HG03460 (cell line): ENCODE measurements at regions not wholly inside any gene's neighbourhood (a gene's known extent, or its start where the extent isn't known, plus 50 kb on each side); places are given as distances from the start of the nearest gene placed in this dataset.

Experiments used
- ATAC-seq: cut with Tn5 transposase; IDR thresholded peaks from one replicate; pipeline ENCODE4 v1.9.1; 2021; ENCODE audit not compliant: unreplicated experiment

DNA sequence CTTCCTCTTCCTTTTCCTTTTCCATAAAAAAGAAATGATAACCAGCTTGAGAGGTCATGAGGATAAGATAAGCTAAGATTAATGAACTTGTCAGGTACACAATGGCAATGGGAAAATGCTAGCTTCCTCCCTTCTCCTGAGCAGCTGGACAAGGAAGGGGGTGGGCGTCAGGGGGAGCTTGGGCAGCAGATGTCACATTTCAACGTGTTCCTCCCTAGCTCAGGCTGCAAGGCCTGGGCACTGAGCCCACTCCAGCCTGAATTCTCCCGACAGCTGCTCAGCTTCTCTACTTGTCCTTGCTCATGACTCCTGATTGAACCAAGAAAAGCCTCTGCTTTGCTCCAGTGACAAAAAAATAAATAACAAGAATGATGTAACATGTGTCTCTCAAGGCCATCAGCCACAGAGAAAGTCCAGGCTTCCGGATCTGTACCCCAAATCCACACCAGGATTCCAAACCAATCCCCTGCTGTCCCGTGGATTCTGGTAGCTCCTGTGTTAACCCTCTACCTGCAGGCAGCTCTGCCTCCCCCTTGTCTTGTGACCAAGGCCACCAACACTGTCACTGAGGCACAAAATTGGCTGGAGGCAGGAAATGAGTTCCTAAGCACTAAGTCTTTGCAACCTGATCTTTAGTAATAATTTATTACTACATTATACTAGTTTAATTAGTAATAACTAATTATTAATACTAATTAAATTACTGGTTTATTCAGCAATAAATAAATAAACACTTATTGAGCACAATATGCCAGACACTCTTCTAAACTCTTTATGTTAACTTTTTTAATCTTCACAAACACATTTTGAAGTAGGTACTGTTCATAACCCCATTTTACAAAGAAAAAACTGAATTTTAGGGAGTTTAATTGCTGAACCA, 146.5 kb downstream of the CCDC34 start:
- no peak for ATAC-seq

DNA sequence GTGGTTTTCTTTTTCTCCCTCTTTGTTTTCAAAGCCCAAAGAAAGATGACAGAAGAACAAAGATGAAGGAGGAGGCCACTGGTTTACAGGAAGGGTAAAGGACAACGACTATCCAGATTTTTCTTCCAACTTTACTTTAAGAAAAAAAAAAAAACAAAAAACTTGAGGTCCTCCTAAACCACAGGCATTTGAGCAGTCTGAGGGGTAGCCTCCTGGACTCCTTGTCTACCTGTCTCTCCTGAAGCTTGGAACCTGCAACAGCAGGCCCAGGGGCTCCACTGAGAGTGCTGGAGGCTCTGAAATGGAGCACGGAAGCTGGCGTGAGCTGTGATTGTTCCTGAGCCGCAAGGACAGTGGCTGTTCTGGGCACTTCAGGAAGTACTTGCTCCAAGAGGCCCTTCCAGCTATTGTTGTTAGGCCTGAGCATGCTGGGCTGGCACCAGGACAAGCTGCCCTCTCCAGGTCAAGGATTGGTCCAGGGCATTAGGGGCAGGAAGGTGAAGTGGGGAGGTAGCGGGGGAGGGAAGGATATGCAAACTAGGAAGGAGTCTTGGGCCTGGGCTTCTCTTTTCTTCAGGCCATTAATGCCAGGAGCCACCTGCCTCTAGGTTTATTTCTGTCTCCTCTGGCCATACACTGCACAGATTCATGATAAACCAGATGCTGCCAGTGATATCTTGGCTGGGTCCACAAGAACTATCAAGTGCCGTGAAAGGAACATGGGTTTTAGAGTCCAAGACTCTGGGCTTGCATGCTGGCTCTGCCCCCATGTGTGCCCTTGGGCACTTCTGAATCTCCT, 147.3 kb downstream of the CCDC34 start:
- ATAC-seq = no peak

DNA sequence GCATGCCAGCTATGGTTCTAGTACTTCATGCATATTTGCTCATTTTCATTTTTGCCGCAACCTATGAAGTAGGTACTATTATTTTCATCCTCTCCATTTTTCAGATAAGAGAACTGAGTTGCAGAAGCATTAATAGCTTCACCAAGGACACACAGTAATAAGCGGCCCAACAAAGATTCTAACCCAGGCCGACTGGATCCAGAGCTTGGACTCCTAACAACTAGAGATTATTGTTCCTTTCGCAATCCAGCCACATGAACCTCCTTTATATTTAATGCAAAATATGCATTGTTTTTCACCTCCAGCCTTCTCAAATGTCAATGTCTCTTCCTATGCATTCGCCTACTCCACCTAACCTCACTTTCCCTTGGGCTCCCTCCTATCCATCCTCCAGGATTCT, 148.3 kb downstream of the CCDC34 start:
- ATAC-seq = no peak

DNA sequence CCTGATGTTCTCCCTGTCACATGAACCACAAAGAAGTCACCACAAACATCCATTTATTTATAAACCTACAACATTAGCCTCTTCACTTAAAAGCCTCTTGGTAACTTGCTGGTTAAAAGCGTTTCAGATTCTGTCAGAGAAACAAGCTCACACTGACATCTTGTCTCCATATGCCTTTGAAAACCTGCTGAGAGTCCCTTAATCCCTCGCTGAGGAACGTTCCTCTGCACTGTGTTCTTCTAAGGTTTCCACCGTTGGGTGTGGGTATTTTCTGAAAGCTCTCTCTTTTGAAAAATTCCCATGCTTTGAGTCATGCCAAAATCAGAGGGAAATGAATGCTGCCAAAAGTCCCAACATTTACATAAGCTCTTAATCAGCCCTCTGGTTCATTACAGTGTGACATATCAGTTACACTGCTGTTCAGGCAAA, 149.8 kb downstream of the CCDC34 start:
- no peak for ATAC-seq

DNA sequence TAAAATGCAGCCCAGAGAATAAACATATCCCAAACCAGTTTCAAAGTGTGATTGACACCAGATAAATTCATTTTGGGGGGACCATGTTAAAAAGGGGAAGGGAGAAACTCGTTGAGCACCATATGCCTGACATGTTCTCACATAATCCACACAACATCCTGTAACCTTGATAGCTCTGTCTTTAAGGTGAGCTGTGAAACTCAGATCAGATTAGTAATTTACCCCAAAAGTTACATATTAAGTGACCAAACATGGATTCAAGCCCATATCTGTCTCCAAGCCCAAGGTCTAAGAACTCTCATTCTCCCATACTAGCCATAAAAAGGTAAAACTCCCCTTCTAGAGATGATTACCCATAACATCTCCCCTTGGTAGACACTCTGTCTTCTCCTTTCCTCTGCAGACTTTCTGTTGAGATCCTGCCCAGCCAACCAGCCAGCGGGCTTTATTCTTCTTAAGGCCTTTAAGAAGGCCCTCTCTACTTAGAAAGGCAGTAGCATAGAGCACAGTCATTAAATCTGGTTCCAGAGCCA, 150.7 kb downstream of the CCDC34 start:
- peak; percentile 37 for ATAC-seq

DNA sequence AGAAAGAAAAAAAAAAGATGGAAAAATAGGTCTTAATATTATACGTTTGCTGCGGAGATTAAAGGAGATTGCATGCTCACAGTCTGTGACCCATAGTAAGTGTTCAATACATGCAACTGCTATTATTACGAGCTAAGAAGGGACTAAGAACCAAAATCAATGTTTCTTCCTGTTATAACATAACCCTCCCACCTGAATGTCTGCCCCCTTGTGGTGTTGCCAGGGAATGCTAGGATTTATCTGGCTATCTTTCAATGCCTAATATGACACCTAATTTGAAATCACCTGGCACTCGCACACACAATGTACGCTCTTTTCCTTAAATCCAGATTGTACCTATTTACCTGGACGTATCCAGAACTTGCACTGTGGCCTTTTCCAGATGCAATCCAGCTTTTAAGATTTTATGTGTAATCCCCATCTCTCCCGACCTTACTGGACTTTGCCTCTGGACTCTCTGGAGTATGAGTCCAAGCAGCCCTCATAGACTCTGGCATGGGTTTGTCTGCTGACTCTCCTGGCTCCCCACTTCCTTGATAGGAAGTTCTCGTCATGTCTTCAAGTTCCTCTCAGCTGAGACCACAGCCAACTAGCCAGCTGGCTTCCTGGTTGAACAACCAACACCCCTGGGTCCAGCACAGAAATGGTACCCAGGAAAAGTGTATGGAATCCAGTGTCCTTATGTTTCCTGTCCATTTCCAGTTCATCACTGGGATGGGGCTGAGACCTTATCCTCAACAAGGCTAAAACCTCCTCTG, 151.5 kb downstream of the CCDC34 start:
- ATAC-seq = no peak

DNA sequence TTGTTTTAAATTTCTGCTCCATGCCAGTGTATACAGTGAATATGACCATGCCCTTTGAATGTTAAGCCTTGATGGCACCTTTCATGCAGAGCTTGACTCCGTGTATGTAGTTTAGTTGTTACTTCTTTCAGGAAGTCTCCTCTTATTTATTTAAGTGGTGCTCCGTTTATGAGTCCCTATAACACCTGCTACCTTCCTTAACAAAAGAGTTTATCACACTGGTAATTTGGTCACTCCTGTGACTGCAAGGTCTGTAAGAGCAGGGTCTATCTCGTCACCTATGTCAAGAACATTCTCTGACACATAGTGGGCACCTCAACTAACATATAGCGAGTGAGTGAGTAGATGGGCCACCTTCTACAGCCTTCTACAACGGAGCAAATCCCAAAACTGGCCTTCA, 152.5 kb downstream of the CCDC34 start:
- ATAC-seq = no peak

DNA sequence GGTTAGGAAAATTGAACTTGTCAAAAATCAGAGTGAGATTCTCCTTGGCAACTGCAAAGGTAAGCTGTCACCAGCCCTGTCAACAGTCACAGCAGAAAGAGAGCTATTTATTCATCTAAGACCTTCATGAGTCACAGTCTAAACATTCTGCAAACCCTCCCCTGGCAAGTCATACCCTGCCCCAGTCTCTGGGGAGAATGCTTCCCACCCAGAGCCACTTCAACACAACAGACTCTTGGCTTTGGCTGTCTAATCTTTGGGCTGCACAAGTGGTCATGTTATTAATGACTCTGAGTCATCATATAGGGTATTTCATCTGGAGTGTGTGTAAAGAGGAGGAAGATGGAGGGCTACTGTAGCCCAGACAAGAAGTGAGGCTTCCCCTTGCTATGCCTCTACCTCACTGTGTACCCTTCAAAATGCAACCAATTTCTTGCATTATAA, 153.4 kb downstream of the CCDC34 start:
- peak; percentile 51 for ATAC-seq

DNA sequence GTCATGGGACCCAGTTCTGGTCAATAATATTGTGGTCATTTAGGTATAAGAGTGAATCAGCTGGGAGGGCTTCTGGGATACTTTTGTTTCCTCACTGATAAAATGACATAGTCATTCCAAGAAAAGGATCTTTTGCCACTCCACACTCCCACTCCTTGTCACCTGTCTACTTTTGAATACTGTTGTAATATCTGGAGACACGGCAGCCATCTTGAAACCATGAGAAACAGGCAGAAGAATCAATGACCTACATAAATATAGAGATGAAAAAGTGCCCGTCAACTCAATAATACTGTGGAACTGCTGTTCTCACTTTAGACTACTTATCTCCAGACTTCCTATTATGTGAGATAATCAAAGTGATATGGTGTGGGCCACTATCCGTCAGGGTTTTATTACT, 154.2 kb downstream of the CCDC34 start:
- ATAC-seq = no peak

DNA sequence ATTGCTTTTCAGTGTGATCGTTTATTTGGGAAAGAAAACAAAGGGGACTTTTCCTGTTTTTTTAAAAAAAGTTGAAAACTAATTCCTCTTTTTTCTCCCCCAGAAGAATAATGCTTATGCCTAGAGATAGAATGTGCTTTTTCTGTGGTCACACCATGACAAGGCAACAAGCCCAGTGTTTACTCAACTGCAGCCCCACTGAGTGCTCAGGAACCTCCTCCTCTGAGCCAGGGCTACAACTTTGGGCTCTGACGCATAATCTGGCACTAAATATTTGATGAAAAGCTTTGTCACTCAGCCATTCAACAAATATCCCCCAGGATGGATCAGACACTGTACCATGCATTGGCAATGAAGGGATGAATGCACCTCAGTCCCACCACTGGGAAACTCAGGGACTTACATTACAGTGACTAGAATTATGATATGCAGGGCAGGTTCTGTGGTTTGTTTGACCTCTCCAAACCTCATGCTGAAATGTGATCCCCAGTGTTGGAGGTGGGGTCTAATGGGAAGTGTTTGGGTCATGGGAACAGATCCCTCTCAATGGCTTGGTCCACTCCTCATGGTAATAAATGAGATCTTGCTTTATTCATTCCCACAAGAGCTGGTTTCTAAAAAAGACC, 155.9 kb downstream of the CCDC34 start:
- no peak for ATAC-seq

DNA sequence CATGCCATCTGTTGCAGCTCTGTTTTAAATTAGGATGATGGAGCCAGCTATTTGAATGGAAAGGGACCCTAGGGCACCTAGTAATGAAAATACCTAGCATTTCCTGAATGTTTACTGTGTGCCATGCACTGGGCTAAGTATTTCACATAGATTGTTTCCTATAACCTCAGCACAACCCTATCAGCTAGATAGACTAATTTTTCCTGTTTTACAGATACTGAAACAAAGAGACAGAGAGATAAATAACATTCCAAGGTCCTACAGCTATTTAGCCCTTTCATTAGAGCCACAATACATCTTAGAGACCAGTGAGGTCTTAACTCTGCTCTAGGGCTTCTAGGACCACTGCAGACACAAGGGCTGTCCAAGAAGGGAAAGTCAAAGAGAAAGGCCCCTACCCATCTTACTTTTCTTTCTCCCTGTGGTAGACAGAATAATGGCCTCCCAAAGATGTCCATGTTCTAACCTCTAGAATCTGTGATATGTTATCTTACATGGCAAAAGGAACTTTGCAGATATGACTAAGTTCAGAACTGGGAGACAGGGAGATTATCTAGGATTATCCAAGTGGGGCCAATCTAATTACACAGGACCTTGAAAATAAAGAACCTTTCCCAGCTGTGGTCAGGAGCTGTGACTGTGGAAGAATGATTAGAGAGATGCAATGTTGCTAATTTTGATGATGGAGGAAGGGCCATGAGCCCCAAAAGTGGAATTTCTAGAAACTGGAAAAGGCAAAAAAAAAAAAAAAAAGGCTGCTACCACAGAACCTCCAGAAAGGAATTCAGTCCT, 157.0 kb downstream of the CCDC34 start:
- ATAC-seq = no peak

DNA sequence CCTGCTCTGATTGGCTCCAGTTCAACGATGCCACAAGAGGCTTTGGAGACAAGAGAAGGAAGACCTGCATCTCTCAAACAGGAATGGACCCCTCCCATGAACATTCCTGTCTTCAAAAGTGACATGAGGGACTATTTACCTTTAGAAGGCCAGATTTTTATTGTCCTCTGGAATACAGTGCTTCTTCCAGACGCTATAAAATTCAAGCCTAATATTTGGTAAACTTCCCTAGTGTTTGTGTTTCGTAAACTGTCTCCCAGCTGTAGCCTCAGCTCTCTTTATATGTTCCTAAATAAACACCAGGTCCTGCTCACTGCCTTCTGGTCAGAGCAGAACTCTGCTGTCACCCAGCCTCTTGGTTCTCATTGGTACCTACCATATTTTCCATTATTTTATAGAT, 157.8 kb downstream of the CCDC34 start:
- no peak for ATAC-seq

DNA sequence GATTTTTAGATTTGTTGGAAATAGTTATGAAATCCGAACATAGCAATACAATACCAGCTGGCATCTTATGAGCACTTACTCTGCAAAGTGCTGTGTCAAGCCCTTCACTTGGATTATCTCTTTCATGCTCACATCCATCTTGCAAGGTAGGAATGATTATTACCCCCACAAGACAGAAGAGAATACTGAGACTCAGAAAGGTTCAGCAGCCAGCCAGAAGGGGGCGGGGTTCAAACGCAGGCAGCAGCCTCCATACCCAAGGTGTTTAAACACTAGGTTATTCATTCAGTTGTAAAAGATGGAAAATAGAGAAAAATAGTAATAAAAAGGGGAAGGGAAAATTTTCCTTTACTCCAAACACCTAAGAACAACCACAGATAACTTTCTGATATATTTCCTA, 158.5 kb downstream of the CCDC34 start:
- no peak for ATAC-seq

DNA sequence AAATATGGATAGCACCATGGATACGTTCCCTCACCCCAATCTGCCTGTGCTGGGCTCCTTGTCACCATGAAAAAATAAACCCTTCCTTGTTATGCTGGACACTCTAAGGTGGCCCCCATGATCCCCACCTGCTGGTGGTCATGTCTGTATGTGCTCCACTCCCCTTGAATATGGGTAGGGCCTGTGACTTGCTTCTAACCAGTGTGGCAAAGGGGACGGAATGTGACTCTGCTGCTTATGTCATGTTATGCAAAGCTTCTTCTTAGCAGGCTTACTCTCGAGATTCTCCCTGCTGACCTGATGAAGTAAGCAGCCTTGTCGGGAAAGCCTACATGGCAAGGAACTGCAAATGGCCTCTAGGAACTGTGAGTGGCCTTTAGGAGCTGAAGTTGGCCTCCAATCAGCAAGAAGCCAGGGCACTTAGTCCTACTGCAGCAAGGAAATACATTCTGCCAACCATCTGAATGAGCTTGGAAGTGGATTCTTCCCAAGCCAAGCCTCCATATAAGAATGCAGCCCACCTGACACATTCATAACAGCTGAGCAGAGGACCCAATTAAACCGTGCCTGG, 159.9 kb downstream of the CCDC34 start:
- no peak for ATAC-seq

DNA sequence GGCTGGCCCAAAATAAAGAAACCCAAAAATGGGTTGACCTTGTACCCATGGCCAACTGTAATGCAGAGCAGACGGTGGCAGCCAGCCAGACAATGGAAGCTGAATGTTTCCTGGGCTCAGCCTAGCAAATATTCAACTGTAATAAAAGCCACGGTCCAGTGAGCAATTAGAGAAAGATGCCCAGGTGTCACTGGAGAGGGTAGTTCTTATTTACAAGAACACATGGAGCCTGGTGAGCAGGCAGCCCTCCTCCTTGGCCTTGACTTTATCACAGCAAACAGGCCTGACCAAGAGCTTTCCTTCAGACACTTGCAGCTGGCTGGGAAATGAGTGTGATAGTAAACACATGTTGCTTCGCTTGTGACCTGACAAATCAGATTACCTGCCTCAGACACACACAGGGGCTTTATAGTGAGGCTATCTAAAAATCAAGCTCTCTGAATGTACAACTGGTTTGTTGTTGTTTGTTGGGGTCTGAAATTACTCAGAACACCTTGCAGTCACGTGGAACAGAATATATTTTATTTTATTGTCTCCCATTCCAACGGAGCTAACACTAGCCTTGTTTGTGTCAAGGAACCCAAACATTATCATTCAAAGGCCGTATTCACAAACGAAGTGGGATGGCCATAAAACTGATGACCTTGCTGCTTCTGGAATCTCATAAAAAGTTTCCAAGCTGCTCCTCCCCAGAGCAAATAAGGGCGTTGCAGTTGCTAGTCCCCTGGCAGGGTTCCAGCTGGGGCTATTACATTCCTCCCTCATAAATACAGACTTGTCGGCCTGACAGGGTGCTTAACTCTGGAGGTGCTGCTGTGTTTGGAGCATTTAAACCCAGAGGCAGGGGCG, 161.1 kb downstream of the BBOX1 start:
- no peak for ATAC-seq

DNA sequence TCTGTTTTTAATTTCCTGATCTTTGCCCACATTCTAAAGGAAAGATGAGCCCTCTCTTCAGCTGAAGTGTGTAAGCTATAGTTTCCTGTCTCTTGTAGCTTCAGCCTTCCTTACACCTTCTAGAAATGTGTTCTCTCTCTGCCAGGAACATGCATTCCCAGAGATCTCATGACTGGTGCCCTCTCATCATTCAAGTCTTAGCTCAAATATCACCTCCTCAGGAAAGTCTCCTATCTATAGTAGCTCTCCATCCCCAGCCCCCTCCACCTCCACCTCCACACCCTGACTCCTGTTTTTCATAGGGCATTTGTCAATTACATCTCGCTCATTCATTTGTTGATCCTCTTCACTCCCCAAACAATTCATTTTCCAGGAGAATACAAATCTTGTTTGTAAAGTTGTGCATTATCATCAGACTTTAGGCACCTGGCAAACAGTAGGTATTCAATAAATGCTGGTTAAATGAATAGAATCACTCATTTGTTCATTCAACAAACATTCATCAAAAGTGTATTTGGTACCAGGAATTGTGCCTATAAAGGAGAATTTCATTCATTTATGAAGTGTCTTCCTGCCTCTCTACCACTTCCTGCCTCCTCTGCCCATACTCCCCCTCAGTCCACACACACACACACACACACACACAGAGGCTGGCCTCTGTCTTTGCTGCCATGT, 160.3 kb downstream of the BBOX1 start:
- ATAC-seq = no peak

DNA sequence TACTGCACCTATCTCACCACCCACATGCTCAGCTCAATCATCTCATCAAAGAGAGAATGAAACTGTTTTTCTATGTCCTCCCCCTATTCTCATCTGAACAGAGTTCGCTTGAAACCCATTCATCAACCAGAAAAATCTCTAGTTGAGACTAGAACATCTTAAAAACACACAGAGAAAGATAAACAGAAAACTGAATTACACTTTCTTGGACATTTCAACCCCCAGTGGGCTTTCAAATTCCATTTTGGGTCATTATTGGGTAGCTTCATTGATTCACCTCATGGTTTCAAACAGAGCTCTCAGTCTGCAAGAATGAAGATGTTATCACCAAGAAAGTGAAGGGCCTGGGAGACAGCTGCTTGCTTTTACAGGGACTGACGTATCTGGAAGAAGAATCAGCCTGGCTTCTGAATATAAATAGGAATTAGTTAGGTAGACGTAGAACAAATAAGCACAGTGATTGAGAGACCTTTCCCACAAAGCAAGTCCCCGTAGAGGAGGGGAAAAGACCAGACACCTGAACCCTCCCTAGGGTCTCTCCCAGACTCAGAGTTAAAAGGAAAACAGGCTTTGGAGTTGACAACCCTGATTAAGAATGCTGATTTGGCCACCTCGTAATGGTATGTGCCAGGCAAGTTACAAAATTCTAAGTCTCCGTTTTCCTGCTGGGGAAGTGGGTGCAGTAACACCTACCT, 155.7 kb downstream of the BBOX1 start:
- ATAC-seq = no peak

DNA sequence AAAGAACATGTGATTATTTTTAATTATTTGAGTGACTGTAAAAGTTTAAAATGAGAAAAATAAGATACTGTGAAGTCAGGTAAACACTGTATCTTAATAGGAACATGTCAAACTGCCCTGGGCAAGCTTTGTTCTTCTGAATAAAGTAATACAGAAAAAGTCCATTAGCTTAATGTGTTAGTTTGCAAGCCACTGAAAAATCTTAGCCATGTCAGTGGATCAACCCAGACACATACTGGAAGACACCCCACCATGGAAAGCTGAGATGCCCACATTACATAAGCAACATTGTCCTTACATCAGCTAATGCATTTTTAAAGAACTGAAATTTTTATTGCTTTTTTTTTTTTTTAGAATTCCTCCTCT, 155.2 kb downstream of the BBOX1 start:
- no peak for ATAC-seq
